ENCODE measurements at regions not wholly inside any gene's neighbourhood (a gene's known extent, or its start where the extent isn't known, plus 50 kb on each side); places are given as distances from the start of the nearest gene placed in this dataset.

GRCh38 chr6:44608175-44608574 is 220.7 kb downstream of the CDC5L start (continued):
- TF ChIP-seq USF1 (CRISPR knock-in tag; IDR thresholded peaks at IDR 0.05) = no peak
- TF ChIP-seq AR (CRISPR knock-in tag; IDR thresholded peaks at IDR 0.05) = no peak
- TF ChIP-seq NR2C2 (CRISPR knock-in tag; IDR thresholded peaks at IDR 0.05) = no peak
- no peak for TF ChIP-seq ZNF512 (CRISPR knock-in tag; IDR thresholded peaks at IDR 0.05; ENCODE audit: borderline replicate concordance)
- no peak for TF ChIP-seq ZNF121 (CRISPR knock-in tag; IDR thresholded peaks at IDR 0.05)
- TF ChIP-seq PRDM15 (CRISPR knock-in tag; IDR thresholded peaks at IDR 0.05) = no peak
- TF ChIP-seq ZNF317 (CRISPR knock-in tag; IDR thresholded peaks at IDR 0.05; ENCODE audit: borderline replicate concordance, low read depth) = no peak
- no peak for TF ChIP-seq EMX1 (CRISPR knock-in tag; IDR thresholded peaks at IDR 0.05)
- no peak for TF ChIP-seq ZBTB43 (CRISPR knock-in tag; IDR thresholded peaks at IDR 0.05)
- no peak for TF ChIP-seq HMGXB4 (CRISPR knock-in tag; IDR thresholded peaks at IDR 0.05)
- no peak for TF ChIP-seq E2F5 (CRISPR knock-in tag; IDR thresholded peaks at IDR 0.05)
- TF ChIP-seq CBFB (CRISPR knock-in tag; IDR thresholded peaks at IDR 0.05; ENCODE audit: low read depth) = no peak

GRCh38 chr6:44609051-44609612 is 221.6 kb downstream of the CDC5L start:
- Mint-ChIP-seq H3K9me3 (no peaks in the 10 kb centered on the region), H3K4me3 (no peak overlapping the region), H3K4me1 (0 out of 2 replicates have a peak, but pooled peaks cover 2% of the 10 kb centered on the region), H3K27me3 (ENCODE audit: low read depth) (no peaks in the 10 kb centered on the region), H3K27ac (no peak overlapping the region), H3K36me3 (no peaks in the 10 kb centered on the region)
- CTCF ChIA-PET = no interaction called here
- POLR2A ChIA-PET = no interaction called here
- DNase-seq (ENCODE audit: low spot score) (no peak), ATAC-seq (no peak)
- TF ChIP-seq AR (CRISPR knock-in tag; IDR thresholded peaks at IDR 0.05) (no peak), FOXP4 (CRISPR knock-in tag; IDR thresholded peaks at IDR 0.05) (no peak)
